Activated T-cell treated with anti-CD3 and anti-CD28 coated beads for 24 hours (primary cell): ENCODE measurements at regions not wholly inside any gene's neighbourhood (a gene's known extent, or its start where the extent isn't known, plus 50 kb on each side); places are given as distances from the start of the nearest gene placed in this dataset.
"Not testable (repeated sequence)": the region's sequence is repeated elsewhere in the genome, so short reads cannot be mapped to it uniquely, and the experiment has no call there.

Experiments
- DNase-seq: peaks from one replicate; pipeline ENCODE4 v3.0.0-alpha.2; 2020; ENCODE audit warnings: low read depth

DNA sequence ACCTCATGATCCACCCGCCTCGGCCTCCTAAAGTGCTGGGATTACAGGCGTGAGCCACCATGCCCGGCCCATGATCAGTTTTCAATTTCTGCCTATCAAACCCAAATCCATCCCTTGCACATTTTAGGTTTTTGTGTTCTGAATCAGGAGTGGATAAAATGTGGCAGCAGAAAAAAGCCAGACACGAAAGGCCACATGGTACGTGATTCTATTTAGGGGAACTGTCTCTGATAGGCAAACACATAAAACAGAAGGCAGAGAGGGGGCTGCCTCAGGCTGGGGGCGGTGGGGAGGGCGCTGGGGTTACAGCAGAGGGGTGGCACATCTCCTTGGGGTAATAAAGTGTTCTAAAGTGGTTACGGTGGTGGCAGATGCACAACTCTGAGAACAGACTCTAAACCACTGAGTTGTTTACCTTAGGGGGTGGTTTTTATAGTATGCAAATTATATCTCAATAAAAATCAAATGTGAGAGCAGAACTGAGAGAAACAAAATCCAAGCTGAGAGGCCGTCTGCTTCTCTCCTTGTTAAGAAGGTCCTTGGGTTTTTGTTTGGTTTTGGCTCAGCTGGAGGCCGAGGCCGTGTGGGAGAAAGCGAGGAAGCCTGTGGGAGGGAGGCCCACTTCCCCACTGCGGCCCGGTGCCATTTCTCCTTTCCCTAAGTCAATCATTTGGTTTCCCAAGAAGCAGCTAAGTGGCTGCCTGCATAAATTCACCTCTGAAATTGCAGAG, 78.0 kb downstream of the SOWAHC start:
- no peak for DNase-seq

- not testable (repeated sequence) for DNase-seq
Measured at GRCh38 chr2:109692831-109693230, 78.7 kb downstream of the SOWAHC start.

GRCh38 chr2:109693292-109693691, 79.1 kb downstream of the SOWAHC start:
- peak; percentile 12 for DNase-seq

DNA sequence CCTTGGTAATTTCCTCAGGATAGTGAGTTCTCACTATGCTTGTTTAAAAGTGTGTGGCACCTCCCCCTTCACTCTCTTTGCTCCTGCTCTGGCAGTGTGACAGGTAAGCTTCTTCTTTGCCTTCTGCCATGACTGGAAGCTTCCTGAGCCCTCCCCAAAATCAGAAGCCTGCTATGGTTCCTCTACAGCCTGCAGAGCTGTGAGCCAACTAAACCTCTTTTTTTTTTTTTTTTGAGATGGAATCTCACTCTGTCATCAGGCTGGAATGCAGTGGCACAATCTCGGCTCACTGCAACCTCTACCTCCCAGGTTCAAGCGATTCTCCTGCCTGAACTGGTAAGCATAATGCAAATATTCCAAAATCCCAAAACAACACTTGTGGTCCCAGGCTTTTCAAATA, 80.0 kb downstream of the SOWAHC start:
- DNase-seq = no peak

DNA sequence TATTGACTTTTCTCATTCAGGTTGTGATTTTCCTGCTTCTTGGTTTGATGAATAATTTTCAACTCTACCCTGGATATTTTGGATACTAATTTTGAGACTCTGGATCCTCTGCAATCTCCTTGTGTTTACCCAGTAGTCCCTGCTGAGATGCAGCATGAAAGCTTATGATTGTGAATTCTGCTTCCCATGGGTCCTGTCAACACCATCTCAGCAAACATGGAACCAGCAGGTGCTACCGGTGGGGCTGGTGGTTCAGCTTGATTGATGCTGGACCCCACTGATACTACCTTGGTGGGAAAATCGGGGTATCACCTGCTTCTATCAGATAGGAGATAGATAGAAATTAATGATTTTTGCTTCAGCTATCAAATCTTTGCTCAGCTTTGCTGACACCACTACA, 81.1 kb downstream of the SOWAHC start:
- no peak for DNase-seq

GRCh38 chr2:109699646-109700045, 85.5 kb downstream of the SOWAHC start:
- DNase-seq = no peak

DNA sequence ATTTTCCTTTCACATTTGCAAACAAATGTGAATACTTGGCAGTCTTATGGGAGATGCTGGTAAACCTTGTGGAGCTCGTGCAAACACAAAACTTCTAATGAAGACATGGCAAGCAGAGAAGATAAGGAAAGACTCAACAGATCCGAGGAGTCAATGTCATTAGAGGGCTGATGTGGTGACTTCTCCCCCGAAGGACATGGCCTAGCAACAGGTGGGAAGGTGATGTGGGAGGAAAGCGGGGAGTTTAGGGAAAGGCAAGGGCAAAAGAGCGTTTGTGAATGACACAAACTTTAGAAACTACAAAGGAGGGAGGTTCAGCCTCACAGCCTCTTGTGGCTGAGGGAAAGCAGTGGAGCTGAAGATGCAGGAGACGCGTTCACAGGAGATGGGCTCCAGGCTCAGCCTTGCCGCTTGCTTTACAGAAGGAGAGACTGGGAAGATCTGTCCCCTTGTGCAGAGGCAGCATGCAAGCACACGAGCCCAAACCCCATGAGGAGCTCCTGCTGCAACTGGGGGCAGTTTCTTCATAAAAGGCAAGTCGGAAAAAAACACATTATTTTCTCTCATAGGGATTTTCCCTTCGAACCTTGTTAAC, 86.6 kb downstream of the SOWAHC start:
- no peak for DNase-seq

DNA sequence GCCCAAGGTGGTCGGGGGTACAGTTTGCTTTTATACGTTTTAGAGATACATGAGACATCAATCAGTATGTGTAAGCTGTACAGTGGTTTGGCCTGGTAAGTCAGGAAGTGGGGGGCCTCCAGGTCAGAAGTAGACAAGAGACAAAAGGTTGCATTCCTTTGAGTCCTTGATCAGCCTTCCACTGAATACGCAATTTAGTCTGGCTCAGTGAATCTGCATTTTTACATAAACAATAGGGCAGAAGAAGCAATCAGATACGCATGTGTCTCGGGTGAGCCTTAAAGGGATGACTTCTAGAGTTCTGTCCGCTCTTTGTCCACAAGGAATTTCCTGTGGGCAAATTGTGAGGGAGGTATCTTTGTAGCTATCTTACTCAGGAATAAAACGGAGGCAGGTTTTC, 87.2 kb downstream of the SOWAHC start:
- DNase-seq = no peak

- DNase-seq = no peak
Measured at GRCh38 chr2:109702250-109702985, 88.3 kb downstream of the SOWAHC start.

- DNase-seq = no peak
Measured at GRCh38 chr2:109703077-109703476, 88.9 kb downstream of the SOWAHC start.

GRCh38 chr2:109703798-109704197, 89.6 kb downstream of the SOWAHC start:
- no peak for DNase-seq

- no peak for DNase-seq
Measured at GRCh38 chr2:109707281-109708147, 86.6 kb upstream of the RGPD5 start.

GRCh38 chr2:109710505-109711229, 83.4 kb upstream of the RGPD5 start:
- DNase-seq = no peak

- DNase-seq = no peak
Measured at GRCh38 chr2:109711230-109712122, 82.6 kb upstream of the RGPD5 start.

GRCh38 chr2:109712123-109712449, 82.0 kb upstream of the RGPD5 start:
- DNase-seq = no peak

DNA sequence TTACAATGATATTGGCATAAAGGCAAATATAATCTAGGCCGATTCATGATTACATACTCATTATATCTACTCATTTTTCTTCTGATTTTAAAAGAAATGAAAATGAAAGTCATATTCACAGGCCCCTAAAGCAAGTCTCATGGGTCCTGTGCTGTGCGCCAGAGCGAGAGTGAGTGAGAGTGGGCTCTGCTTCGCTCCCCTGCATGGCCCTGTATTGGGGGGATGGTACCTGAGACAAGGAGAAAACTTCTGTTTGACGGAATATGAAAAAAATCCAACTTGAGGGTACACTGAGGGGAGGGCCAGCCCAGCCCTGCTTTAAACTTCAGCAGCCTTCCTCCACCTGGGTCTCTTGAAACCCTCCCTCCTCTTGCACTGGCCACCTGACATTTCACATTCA, 81.4 kb upstream of the RGPD5 start:
- DNase-seq = no peak

DNA sequence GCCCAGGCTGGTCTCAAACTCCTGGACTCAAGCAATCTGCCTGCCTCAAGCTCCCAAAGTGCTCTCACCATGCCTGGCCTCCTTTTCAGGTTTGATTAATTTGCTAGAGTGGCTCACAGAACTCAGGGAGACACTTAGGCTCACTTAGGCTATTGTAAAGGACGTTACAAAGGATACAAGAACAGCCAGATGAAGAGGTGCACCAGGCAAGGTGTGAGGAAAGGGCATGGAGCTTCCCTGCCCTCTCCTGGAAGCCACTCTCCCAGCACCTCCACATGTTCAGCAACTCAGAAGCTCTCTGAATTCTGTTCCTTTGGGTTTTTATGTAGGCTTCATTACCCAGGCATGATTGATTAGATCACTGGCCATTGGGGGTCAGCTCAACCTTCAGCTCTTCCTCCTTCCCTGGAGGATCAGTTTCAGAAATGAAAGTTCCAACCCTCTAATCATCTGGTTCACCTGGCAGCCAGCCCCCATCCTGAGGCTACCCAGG, 78.7 kb upstream of the RGPD5 start:
- no peak for DNase-seq

DNA sequence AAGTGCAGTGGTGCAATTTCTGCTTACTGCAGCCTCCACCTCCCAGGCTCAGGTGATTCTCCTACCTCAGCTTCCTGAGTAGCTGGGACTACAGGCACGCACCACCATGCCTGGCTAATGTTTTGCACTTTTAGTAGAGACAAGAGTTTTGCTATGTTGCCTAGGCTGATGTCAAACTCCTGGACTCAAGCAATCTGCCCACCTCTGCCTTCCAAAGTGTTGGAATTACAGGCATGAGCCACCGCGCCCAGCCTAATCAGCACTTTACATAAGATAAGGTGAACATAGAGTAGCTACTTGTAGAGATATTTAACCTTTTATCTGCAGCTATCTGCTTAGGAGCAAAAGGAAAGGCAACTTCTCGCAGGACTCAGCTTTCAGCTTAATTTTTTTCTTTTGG, 77.5 kb upstream of the RGPD5 start:
- not testable (repeated sequence) for DNase-seq

DNA sequence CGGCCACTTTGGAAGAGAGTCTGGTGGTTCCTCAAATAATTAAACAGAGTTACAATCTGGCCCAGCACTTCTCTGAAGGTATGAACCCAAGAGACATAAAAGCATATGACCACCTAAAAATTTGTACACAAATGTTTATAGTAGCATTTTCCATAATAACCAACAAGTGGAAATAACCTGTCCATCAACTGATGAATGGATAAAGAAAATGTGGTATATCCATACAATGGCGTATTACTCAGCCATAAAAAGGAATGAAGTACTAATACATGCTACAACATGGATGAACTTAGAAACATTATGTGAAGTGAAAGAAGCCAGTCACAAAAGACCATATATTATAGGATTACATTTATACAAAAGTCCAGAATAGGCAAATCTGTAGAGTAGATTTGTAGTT, 76.0 kb upstream of the RGPD5 start:
- DNase-seq = no peak

- DNase-seq = no peak
Measured at GRCh38 chr2:109719871-109720270, 74.2 kb upstream of the RGPD5 start.
